GM13976 (cell line): ENCODE measurements at regions not wholly inside any gene's neighbourhood (a gene's known extent, or its start where the extent isn't known, plus 50 kb on each side); places are given as distances from the start of the nearest gene placed in this dataset.

Source experiments
- DNase-seq: peaks from one replicate; pipeline ENCODE4 v3.0.0; 2012; ENCODE audit warnings: low spot score
- CTCF ChIP-seq: IDR thresholded peaks from 2 replicates; pipeline ENCODE4 v1.5.1; 2012; ENCODE audit warnings: borderline replicate concordance, mild to moderate bottlenecking; ENCODE audit not compliant: insufficient read depth; ENCODE audit errors: extremely low read depth, missing control alignments, control extremely low read depth
- in situ Hi-C: fragments of 300-500 bp; cut with MboI; formaldehyde crosslinking; loops from one replicate; pipeline ENCODE4 v1.12.0; 2022; ENCODE audit warnings: low sequenced_read_pairs, mixed read lengths, inconsistent platforms; ENCODE audit not compliant: unreplicated experiment

GRCh38 chr3:178182337-178182779, 353.9 kb upstream of the KCNMB2 start:
- no peak for DNase-seq
- in situ Hi-C loops, result no loop called here
- no peak for TF ChIP-seq CTCF

GRCh38 chr3:178184833-178185232, 351.4 kb upstream of the KCNMB2 start:
- in situ Hi-C loops, result no loop called here
- TF ChIP-seq CTCF, result no peak
- DNase-seq, result no peak

- in situ Hi-C loops, result no loop called here
- DNase-seq, result no peak
- no peak for TF ChIP-seq CTCF
These were observed 349.6 kb upstream of the KCNMB2 start for GRCh38 chr3:178186666-178187065.

- TF ChIP-seq CTCF, result no peak
- DNase-seq, result no peak
- in situ Hi-C loops, result no loop called here
These were observed 346.4 kb upstream of the KCNMB2 start for GRCh38 chr3:178189854-178190253.

GRCh38 chr3:178193846-178194245, 342.4 kb upstream of the KCNMB2 start:
- DNase-seq, result no peak
- no peak for TF ChIP-seq CTCF
- in situ Hi-C loops, result no loop called here

GRCh38 chr3:178194539-178194938, 341.7 kb upstream of the KCNMB2 start:
- in situ Hi-C loops, result no loop called here

More at GRCh38 chr3:178194539-178194938, 341.7 kb upstream of the KCNMB2 start:
- no peak for TF ChIP-seq CTCF
- no peak for DNase-seq
